NCI-H146 treated with DMSO at 0.1 percent for 48 hours (cell line): ENCODE measurements at regions not wholly inside any gene's neighbourhood (a gene's known extent, or its start where the extent isn't known, plus 50 kb on each side); places are given as distances from the start of the nearest gene placed in this dataset.

ENCODE experiments used
- DNase-seq: peaks from one replicate; lab custom pipeline; 2025; ENCODE audit not compliant: unreplicated experiment; lab: John Stamatoyannopoulos, UW

GRCh38 chr17:36885771-36886377, 51.4 kb upstream of the LHX1 start:
- peak; percentile 37 for DNase-seq
